Liver (tissue), 3 donors: ENCODE measurements at regions not wholly inside any gene's neighbourhood (a gene's known extent, or its start where the extent isn't known, plus 50 kb on each side); places are given as distances from the start of the nearest gene placed in this dataset.

ENCODE experiments used
- GABPA ChIP-seq, 2 donors: IDR thresholded peaks in 1 of 2; conservative IDR thresholded peaks in 1 of 2; 2 replicates each; pipeline ENCODE4 v1.6.1; 2016; ENCODE audit warnings: antibody characterized with exemption in 2 of 2, mild to moderate bottlenecking in 1 of 2, moderate library complexity in 1 of 2
- NR2F2 ChIP-seq: IDR thresholded peaks from 2 replicates; pipeline ENCODE4 v1.6.1; 2016; ENCODE audit warnings: antibody characterized with exemption
- TF ChIP-seq, protein P1 (sequence below): fragments of 150-350 bp; IDR thresholded peaks from 2 replicates; pipeline ENCODE4 v1.5.1; 2017; ENCODE audit warnings: improper control_type of control experiment, low read depth, low read length; ENCODE audit not compliant: missing input control
- TF ChIP-seq, protein P2 (sequence below): IDR thresholded peaks from 2 replicates; pipeline ENCODE4 v1.6.1; 2016; ENCODE audit warnings: antibody characterized with exemption, mild to moderate bottlenecking
- donor health status: healthy.
- donor health status: healthy.

DNA sequence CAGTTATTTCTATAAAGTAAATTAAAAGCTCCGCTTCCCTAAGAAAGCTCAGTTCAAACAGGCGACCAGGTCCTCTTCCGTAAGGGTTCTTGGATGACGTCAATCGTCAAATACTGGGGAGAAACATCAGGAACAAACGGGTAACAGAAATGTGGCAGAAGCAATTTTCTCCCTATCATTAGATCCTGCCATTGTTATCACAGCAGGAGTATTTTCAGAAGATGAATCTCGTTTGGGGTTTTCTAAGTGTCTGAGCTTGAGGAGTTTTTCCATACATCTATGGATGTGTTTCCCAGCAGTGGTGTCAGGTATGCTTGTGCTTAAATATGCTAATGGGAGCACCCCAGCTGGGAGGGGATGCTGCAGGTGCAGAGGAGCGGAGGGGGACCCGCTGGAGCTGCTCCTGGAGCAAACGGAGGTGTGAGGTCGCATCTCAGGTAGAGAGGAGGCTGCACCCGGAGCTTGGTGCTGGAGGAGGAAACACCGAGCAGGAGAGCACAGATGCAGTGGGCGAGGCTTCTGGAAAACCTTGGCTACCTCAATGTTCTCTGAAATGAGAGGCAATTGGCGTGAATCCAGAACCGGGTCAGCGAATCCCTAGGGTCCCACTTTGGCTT, 795.5 kb downstream of the AACS start:
- TF ChIP-seq, protein P1, sequence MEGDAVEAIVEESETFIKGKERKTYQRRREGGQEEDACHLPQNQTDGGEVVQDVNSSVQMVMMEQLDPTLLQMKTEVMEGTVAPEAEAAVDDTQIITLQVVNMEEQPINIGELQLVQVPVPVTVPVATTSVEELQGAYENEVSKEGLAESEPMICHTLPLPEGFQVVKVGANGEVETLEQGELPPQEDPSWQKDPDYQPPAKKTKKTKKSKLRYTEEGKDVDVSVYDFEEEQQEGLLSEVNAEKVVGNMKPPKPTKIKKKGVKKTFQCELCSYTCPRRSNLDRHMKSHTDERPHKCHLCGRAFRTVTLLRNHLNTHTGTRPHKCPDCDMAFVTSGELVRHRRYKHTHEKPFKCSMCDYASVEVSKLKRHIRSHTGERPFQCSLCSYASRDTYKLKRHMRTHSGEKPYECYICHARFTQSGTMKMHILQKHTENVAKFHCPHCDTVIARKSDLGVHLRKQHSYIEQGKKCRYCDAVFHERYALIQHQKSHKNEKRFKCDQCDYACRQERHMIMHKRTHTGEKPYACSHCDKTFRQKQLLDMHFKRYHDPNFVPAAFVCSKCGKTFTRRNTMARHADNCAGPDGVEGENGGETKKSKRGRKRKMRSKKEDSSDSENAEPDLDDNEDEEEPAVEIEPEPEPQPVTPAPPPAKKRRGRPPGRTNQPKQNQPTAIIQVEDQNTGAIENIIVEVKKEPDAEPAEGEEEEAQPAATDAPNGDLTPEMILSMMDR, result no peak
- TF ChIP-seq GABPA (IDR thresholded peaks at IDR 0.05 in 1 of 2, conservative IDR thresholded peaks at IDR 0.05 in 1 of 2) (no peak), NR2F2 (no peak)
- TF ChIP-seq, protein P2, sequence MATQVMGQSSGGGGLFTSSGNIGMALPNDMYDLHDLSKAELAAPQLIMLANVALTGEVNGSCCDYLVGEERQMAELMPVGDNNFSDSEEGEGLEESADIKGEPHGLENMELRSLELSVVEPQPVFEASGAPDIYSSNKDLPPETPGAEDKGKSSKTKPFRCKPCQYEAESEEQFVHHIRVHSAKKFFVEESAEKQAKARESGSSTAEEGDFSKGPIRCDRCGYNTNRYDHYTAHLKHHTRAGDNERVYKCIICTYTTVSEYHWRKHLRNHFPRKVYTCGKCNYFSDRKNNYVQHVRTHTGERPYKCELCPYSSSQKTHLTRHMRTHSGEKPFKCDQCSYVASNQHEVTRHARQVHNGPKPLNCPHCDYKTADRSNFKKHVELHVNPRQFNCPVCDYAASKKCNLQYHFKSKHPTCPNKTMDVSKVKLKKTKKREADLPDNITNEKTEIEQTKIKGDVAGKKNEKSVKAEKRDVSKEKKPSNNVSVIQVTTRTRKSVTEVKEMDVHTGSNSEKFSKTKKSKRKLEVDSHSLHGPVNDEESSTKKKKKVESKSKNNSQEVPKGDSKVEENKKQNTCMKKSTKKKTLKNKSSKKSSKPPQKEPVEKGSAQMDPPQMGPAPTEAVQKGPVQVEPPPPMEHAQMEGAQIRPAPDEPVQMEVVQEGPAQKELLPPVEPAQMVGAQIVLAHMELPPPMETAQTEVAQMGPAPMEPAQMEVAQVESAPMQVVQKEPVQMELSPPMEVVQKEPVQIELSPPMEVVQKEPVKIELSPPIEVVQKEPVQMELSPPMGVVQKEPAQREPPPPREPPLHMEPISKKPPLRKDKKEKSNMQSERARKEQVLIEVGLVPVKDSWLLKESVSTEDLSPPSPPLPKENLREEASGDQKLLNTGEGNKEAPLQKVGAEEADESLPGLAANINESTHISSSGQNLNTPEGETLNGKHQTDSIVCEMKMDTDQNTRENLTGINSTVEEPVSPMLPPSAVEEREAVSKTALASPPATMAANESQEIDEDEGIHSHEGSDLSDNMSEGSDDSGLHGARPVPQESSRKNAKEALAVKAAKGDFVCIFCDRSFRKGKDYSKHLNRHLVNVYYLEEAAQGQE, result no peak
